NB4 (cell line): ENCODE measurements at regions not wholly inside any gene's neighbourhood (a gene's known extent, or its start where the extent isn't known, plus 50 kb on each side); places are given as distances from the start of the nearest gene placed in this dataset.

Source experiments
- DNase-seq: peaks from one replicate; pipeline ENCODE4 v3.0.0; 2010; ENCODE audit warnings: low read depth
- H3K4me3 ChIP-seq: one replicate; pipeline ENCODE4 v1.5.1; 2011; ENCODE audit warnings: mild to moderate bottlenecking, low read depth, low read length, moderate library complexity
- CTCF ChIP-seq: IDR thresholded peaks from one replicate; pipeline ENCODE4 v1.5.1; 2012; ENCODE audit warnings: low read depth, low read length
- MAX ChIP-seq: IDR thresholded peaks from 2 replicates; pipeline ENCODE4 v1.6.1; 2011; ENCODE audit warnings: low read depth, low read length
- MYC ChIP-seq: IDR thresholded peaks from 2 replicates; pipeline ENCODE4 v1.6.1; 2011; ENCODE audit warnings: low read depth, low read length
- POLR2A ChIP-seq: IDR thresholded peaks from 2 replicates; pipeline ENCODE4 v1.6.1; 2011; ENCODE audit warnings: mild to moderate bottlenecking; ENCODE audit not compliant: insufficient read length; ENCODE audit errors: extremely low read depth

GRCh38 chr2:4942441-4942840 is 749.7 kb upstream of the SOX11 start:
- H3K4me3 ChIP-seq = no peak overlapping the region
- no peak for TF ChIP-seq POLR2A
- no peak for TF ChIP-seq MYC
- no peak for TF ChIP-seq CTCF
- no peak for TF ChIP-seq MAX
- no peak for DNase-seq

- no peak overlapping the region for H3K4me3 ChIP-seq
- no peak for DNase-seq
- no peak for TF ChIP-seq POLR2A
- TF ChIP-seq CTCF = no peak
- no peak for TF ChIP-seq MYC
- TF ChIP-seq MAX = no peak
Measured at GRCh38 chr2:4947911-4948310, 744.3 kb upstream of the SOX11 start.

GRCh38 chr2:4951368-4951767 is 740.8 kb upstream of the SOX11 start:
- TF ChIP-seq POLR2A (no peak), MYC (no peak), CTCF (no peak), MAX (no peak)
- no peak overlapping the region for H3K4me3 ChIP-seq
- DNase-seq = no peak

- TF ChIP-seq CTCF (no peak), MYC (no peak), POLR2A (no peak)
- no peak overlapping the region for H3K4me3 ChIP-seq
- DNase-seq = no peak
Measured at GRCh38 chr2:4959219-4959618, 733.0 kb upstream of the SOX11 start.

- no peak for DNase-seq
- no peak for TF ChIP-seq MYC
- TF ChIP-seq POLR2A = no peak
- TF ChIP-seq CTCF = no peak
- TF ChIP-seq MAX = no peak
- H3K4me3 ChIP-seq = no peak overlapping the region
Measured at GRCh38 chr2:4962419-4962818, 729.8 kb upstream of the SOX11 start.

GRCh38 chr2:4963106-4963505 is 729.1 kb upstream of the SOX11 start:
- no peak overlapping the region for H3K4me3 ChIP-seq
- DNase-seq = no peak
- TF ChIP-seq MAX (no peak), POLR2A (no peak), CTCF (no peak), MYC (no peak)
